H9 (cell line): ENCODE measurements at regions not wholly inside any gene's neighbourhood (a gene's known extent, or its start where the extent isn't known, plus 50 kb on each side); places are given as distances from the start of the nearest gene placed in this dataset.

Experiments
- DNase-seq: peaks from one replicate; pipeline ENCODE4 v3.0.0-alpha.2; 2017
- H2AFZ ChIP-seq: one replicate; pipeline ENCODE4 v1.6.1; 2013; ENCODE audit warnings: mild to moderate bottlenecking, low read length, control low read depth, moderate library complexity
- H2AK5ac ChIP-seq: 2 replicates; pipeline ENCODE4 v1.6.1; 2013; ENCODE audit warnings: low read length, control low read depth, mixed read lengths; ENCODE audit not compliant: insufficient read length
- H2BK120ac ChIP-seq: one replicate; pipeline ENCODE4 v1.6.1; 2013; ENCODE audit warnings: low read depth, mild to moderate bottlenecking, low read length, control low read depth, inconsistent platforms; ENCODE audit not compliant: poor library complexity, severe bottlenecking
- H2BK12ac ChIP-seq: 2 replicates; pipeline ENCODE4 v1.6.1; 2013; ENCODE audit warnings: low read length, control low read depth, mixed read lengths, low read depth; ENCODE audit not compliant: insufficient read length
- H2BK15ac ChIP-seq: 2 replicates; pipeline ENCODE4 v1.6.1; 2013; ENCODE audit warnings: low read depth, low read length, control low read depth
- H2BK20ac ChIP-seq: one replicate; pipeline ENCODE4 v1.6.1; 2013; ENCODE audit warnings: low read depth, mild to moderate bottlenecking, low read length, control low read depth, inconsistent platforms; ENCODE audit not compliant: poor library complexity, severe bottlenecking
- H2BK5ac ChIP-seq: 2 replicates; pipeline ENCODE4 v1.6.1; 2013; ENCODE audit warnings: low read length, control low read depth, mixed read lengths; ENCODE audit not compliant: insufficient read length
- H3K14ac ChIP-seq: 2 replicates; pipeline ENCODE4 v1.6.1; 2013; ENCODE audit warnings: low read length, control low read depth; ENCODE audit not compliant: insufficient read depth
- H3K18ac ChIP-seq: 2 replicates; pipeline ENCODE4 v1.6.1; 2013; ENCODE audit warnings: low read depth, mild to moderate bottlenecking, mixed read lengths, low read length, control low read depth; ENCODE audit not compliant: insufficient read length
- H3K23ac ChIP-seq: 2 replicates; pipeline ENCODE4 v1.6.1; 2013; ENCODE audit warnings: low read length, control low read depth, mixed read lengths, low read depth; ENCODE audit not compliant: insufficient read length
- H3K23me2 ChIP-seq: 2 replicates; pipeline ENCODE4 v1.6.1; 2013; ENCODE audit warnings: low read depth, mild to moderate bottlenecking, mixed read lengths, low read length, control low read depth; ENCODE audit not compliant: insufficient read length, poor library complexity, severe bottlenecking
- H3K27ac ChIP-seq: 2 replicates; pipeline ENCODE4 v1.5.1; 2013; ENCODE audit warnings: low read length, control low read depth, mixed read lengths, low read depth; ENCODE audit not compliant: insufficient read length
- H3K27me3 ChIP-seq: 2 replicates; pipeline ENCODE4 v1.6.1; 2013; ENCODE audit warnings: low read length, control low read depth, inconsistent platforms; ENCODE audit not compliant: insufficient read depth
- H3K4ac ChIP-seq: 2 replicates; pipeline ENCODE4 v1.6.1; 2013; ENCODE audit warnings: low read depth, mild to moderate bottlenecking, control low read depth, inconsistent platforms, low read length, moderate library complexity
- H3K4me1 ChIP-seq: 2 replicates; pipeline ENCODE4 v1.6.1; 2013; ENCODE audit warnings: low read length, control low read depth, inconsistent platforms; ENCODE audit not compliant: insufficient read depth
- H3K4me2 ChIP-seq: 2 replicates; pipeline ENCODE4 v1.6.1; 2013; ENCODE audit warnings: low read length, control low read depth, mixed read lengths; ENCODE audit not compliant: insufficient read length, insufficient read depth
- H3K56ac ChIP-seq: 2 replicates; pipeline ENCODE4 v1.6.1; 2013; ENCODE audit warnings: low read depth, mild to moderate bottlenecking, mixed read lengths, low read length, control low read depth; ENCODE audit not compliant: insufficient read length
- H3K79me1 ChIP-seq: 2 replicates; pipeline ENCODE4 v1.6.1; 2013; ENCODE audit warnings: low read depth, mild to moderate bottlenecking, moderate library complexity, low read length, control low read depth, inconsistent platforms; ENCODE audit not compliant: insufficient read depth, poor library complexity, severe bottlenecking
- H3K79me2 ChIP-seq: 2 replicates; pipeline ENCODE4 v1.6.1; 2013; ENCODE audit warnings: low read length, control low read depth, inconsistent platforms; ENCODE audit not compliant: insufficient read depth
- H3K9ac ChIP-seq: 2 replicates; pipeline ENCODE4 v1.6.1; 2013; ENCODE audit warnings: low read length, control low read depth, mixed read lengths; ENCODE audit not compliant: insufficient read length; ENCODE audit errors: extremely low read depth
- H3K9me3 ChIP-seq: one replicate; pipeline ENCODE4 v1.6.1; 2013; ENCODE audit warnings: low read depth, low read length, inconsistent platforms; ENCODE audit not compliant: control insufficient read depth
- H3T11ph ChIP-seq: one replicate; pipeline ENCODE4 v1.6.1; 2013; ENCODE audit warnings: mild to moderate bottlenecking, low read length, control low read depth, inconsistent platforms
- H4K20me1 ChIP-seq: one replicate; pipeline ENCODE4 v1.6.1; 2013; ENCODE audit not compliant: control insufficient read depth, insufficient read length, insufficient read depth
- H4K5ac ChIP-seq: 2 replicates; pipeline ENCODE4 v1.6.1; 2013; ENCODE audit warnings: low read depth, mild to moderate bottlenecking, mixed read lengths, low read length, control low read depth; ENCODE audit not compliant: insufficient read length
- H4K8ac ChIP-seq: replicated peaks from 2 replicates; pipeline ENCODE4 v1.6.1; 2013; ENCODE audit warnings: low read length, control low read depth, mixed read lengths, low read depth; ENCODE audit not compliant: insufficient read length
- H4K91ac ChIP-seq: 2 replicates; pipeline ENCODE4 v1.6.1; 2013; ENCODE audit warnings: low read depth, mild to moderate bottlenecking, moderate library complexity, mixed read lengths, low read length, control low read depth; ENCODE audit not compliant: insufficient read length
- H3K27ac Mint-ChIP-seq, 3 experiments: 2 replicates in 2 of 3; 3 replicates in 1 of 3; pipeline ENCODE4 v1.8.0; 2020 to 2021; ENCODE audit warnings: mixed read lengths in 3 of 3, mild to moderate bottlenecking in 1 of 3, moderate library complexity in 1 of 3
- H3K27me3 Mint-ChIP-seq: 2 replicates; pipeline ENCODE4 v1.8.0; 2021; ENCODE audit warnings: low read depth, mild to moderate bottlenecking, moderate library complexity, mixed read lengths
- H3K36me3 Mint-ChIP-seq, 3 experiments: 2 replicates in 2 of 3; 3 replicates in 1 of 3; pipeline ENCODE4 v1.8.0; 2020 to 2021; ENCODE audit warnings: low read depth in 3 of 3, mixed read lengths in 3 of 3; ENCODE audit not compliant: insufficient read depth in 1 of 3
- H3K4me1 Mint-ChIP-seq, 2 experiments: 2 replicates each; pipeline ENCODE4 v1.8.0; 2020; ENCODE audit warnings: mixed read lengths in 2 of 2
- H3K4me3 Mint-ChIP-seq, 2 experiments: 2 replicates in 1 of 2; 3 replicates in 1 of 2; pipeline ENCODE4 v1.8.0; 2020 to 2021; ENCODE audit warnings: mild to moderate bottlenecking in 2 of 2, mixed read lengths in 2 of 2, moderate library complexity in 1 of 2
- H3K9me3 Mint-ChIP-seq, 2 experiments: 2 replicates in 1 of 2; 3 replicates in 1 of 2; pipeline ENCODE4 v1.8.0; 2020; ENCODE audit warnings: mild to moderate bottlenecking in 2 of 2, mixed read lengths in 2 of 2, moderate library complexity in 1 of 2
- WGBS: extraction: QIAGEN DNeasy Blood & Tissue Kit; methylation state at CpG from one replicate; pipeline ENCODE4 v1.1.7; 2013; ENCODE audit warnings: missing lambda C conversion rate, low lambda C conversion rate, mixed read lengths; ENCODE audit not compliant: insufficient read length; ENCODE audit errors: extremely low coverage; 5-methylcytosine and 5-hydroxymethylcytosine counted together
- TF ChIP-seq, protein P1 (sequence below): fragments of 200-600 bp; sonication (generic); conservative IDR thresholded peaks from 3 replicates; pipeline ENCODE4 v1.8.0; 2021; ENCODE audit warnings: antibody characterized with exemption, mild to moderate bottlenecking

DNA sequence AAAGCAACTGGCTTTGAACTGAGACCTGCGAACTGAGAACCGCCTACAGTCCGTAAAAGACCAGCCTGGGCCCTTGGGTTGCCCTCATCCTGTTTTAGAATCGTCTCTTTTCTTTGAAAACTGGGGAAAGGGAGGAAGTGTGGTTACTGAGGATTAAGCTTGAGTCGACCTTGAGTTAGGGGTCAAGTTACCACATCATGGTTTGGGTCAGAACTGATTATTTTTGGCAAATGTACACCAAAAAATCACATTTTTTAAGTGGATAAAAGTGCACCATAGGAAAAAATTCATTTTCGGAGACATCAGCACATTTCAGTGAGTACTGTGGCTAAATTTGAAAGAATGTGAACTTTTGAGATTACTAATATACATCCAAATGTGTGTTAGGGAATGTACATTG, 76.9 kb upstream of the KAZN start:
- Mint-ChIP-seq H3K9me3 (no peaks in the 10 kb centered on the region), H3K4me3 (no peak overlapping the region), H3K27me3 (peaks cover 10% of the 10 kb centered on the region; the same call in 1 of the 2 replicates), H3K4me1 (peaks cover 0 to 6% of the 10 kb centered on the region in 2 experiments; a peak in 2 of 4 replicates), H3K36me3 (no peaks in the 10 kb centered on the region), H3K27ac (no peak overlapping the region)
- Histone ChIP-seq H3K23ac (no peak overlapping the region), H3K27ac (no peak overlapping the region), H3K56ac (no peak overlapping the region), H3K18ac (no peak overlapping the region), H3K9me3 (no peaks in the 10 kb centered on the region), H3K9ac (no peak overlapping the region), H3K27me3 (no peaks in the 10 kb centered on the region), H2BK20ac (no peak overlapping the region), H4K20me1 (no peaks in the 10 kb centered on the region), H3K79me2 (no peaks in the 10 kb centered on the region), H3T11ph (no peak overlapping the region), H2BK5ac (no peak overlapping the region), H4K91ac (no peak overlapping the region), H2BK120ac (no peak overlapping the region), H3K4ac (no peak overlapping the region), H2AK5ac (no peak overlapping the region), H4K8ac (no peak overlapping the region), H2BK15ac (no peak overlapping the region), H3K14ac (no peak overlapping the region), H4K5ac (no peak overlapping the region), H3K79me1 (no peaks in the 10 kb centered on the region), H2BK12ac (no peak overlapping the region), H3K4me2 (no peak overlapping the region), H3K4me1 (no peaks in the 10 kb centered on the region; the same call in 1 of the 2 replicates), H2AFZ (no peak overlapping the region), H3K23me2 (no peaks in the 10 kb centered on the region)
- no peak for DNase-seq
- TF ChIP-seq, protein P1, sequence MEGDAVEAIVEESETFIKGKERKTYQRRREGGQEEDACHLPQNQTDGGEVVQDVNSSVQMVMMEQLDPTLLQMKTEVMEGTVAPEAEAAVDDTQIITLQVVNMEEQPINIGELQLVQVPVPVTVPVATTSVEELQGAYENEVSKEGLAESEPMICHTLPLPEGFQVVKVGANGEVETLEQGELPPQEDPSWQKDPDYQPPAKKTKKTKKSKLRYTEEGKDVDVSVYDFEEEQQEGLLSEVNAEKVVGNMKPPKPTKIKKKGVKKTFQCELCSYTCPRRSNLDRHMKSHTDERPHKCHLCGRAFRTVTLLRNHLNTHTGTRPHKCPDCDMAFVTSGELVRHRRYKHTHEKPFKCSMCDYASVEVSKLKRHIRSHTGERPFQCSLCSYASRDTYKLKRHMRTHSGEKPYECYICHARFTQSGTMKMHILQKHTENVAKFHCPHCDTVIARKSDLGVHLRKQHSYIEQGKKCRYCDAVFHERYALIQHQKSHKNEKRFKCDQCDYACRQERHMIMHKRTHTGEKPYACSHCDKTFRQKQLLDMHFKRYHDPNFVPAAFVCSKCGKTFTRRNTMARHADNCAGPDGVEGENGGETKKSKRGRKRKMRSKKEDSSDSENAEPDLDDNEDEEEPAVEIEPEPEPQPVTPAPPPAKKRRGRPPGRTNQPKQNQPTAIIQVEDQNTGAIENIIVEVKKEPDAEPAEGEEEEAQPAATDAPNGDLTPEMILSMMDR, result no peak
- no CpG with 5 or more reads among the region's 6 CpGs for WGBS
